Calu3 (cell line): ENCODE measurements at regions not wholly inside any gene's neighbourhood (a gene's known extent, or its start where the extent isn't known, plus 50 kb on each side); places are given as distances from the start of the nearest gene placed in this dataset.

Experiments
- BruUV-seq: library from RNA; stranded (reverse); fragments of 400-500 nt; replicated peaks from 2 replicates; lab custom pipeline; 2021; lab: Mats Ljungman, UMichigan
- CTCF ChIA-PET: fragments of 300-600 bp; sonication (Branson Sonifier 250); formaldehyde crosslinking; loops from one replicate; lab custom pipeline; 2022; ENCODE audit warnings: antibody characterized with exemption; lab: Charles Lee
- DNase-seq: peaks from one replicate; pipeline ENCODE4 v3.0.0; 2022
- H3K27ac Mint-ChIP-seq: one replicate; pipeline ENCODE4 v1.8.0; 2022; ENCODE audit warnings: mixed read lengths; ENCODE audit not compliant: unreplicated experiment
- H3K27me3 Mint-ChIP-seq: one replicate; pipeline ENCODE4 v1.8.0; 2022; ENCODE audit warnings: mixed read lengths; ENCODE audit not compliant: unreplicated experiment
- H3K36me3 Mint-ChIP-seq: one replicate; pipeline ENCODE4 v1.8.0; 2022; ENCODE audit warnings: mild to moderate bottlenecking, moderate library complexity, mixed read lengths; ENCODE audit not compliant: insufficient read depth, unreplicated experiment
- H3K4me1 Mint-ChIP-seq: one replicate; pipeline ENCODE4 v1.8.0; 2022; ENCODE audit warnings: mild to moderate bottlenecking, low read depth, mixed read lengths; ENCODE audit not compliant: unreplicated experiment
- H3K4me3 Mint-ChIP-seq: one replicate; pipeline ENCODE4 v1.8.0; 2022; ENCODE audit warnings: mild to moderate bottlenecking, low read depth, moderate library complexity, mixed read lengths; ENCODE audit not compliant: unreplicated experiment
- H3K9me3 Mint-ChIP-seq: one replicate; pipeline ENCODE4 v1.8.0; 2022; ENCODE audit warnings: low read depth, mixed read lengths; ENCODE audit not compliant: unreplicated experiment
- CTCF ChIP-seq: fragments of 200-600 bp; IDR thresholded peaks from one replicate; pipeline ENCODE4 v1.8.0; 2022; ENCODE audit warnings: antibody characterized with exemption; ENCODE audit not compliant: unreplicated experiment
- intact Hi-C: fragments of 100-400 bp; cut with micrococcal nuclease; formaldehyde crosslinking; loops from one replicate; pipeline ENCODE4 v1.10.0; 2022; ENCODE audit not compliant: unreplicated experiment

GRCh38 chr10:121084675-121085070, 233.5 kb downstream of the WDR11 start:
- H3K27me3 Mint-ChIP-seq: no peaks in the 10 kb centered on the region
- no TSS peak for BruUV-seq
- no peak for DNase-seq
- H3K36me3 Mint-ChIP-seq: no peaks in the 10 kb centered on the region
- no peak overlapping the region for H3K4me3 Mint-ChIP-seq
- no peak overlapping the region for H3K27ac Mint-ChIP-seq
- TF ChIP-seq CTCF: no peak
- intact Hi-C loops: no loop called here
- no peaks in the 10 kb centered on the region for H3K9me3 Mint-ChIP-seq
- no peaks in the 10 kb centered on the region for H3K4me1 Mint-ChIP-seq
- CTCF ChIA-PET: no interaction called here

- no peak overlapping the region for H3K27ac Mint-ChIP-seq
- CTCF ChIA-PET: no interaction called here
- no peaks in the 10 kb centered on the region for H3K4me1 Mint-ChIP-seq
- H3K9me3 Mint-ChIP-seq: no peaks in the 10 kb centered on the region
- H3K36me3 Mint-ChIP-seq: no peaks in the 10 kb centered on the region
- DNase-seq: no peak
- H3K27me3 Mint-ChIP-seq: no peaks in the 10 kb centered on the region
- intact Hi-C loops: no loop called here
- BruUV-seq: no TSS peak
- no peak overlapping the region for H3K4me3 Mint-ChIP-seq
- TF ChIP-seq CTCF: no peak
Observed at GRCh38 chr10:121085367-121085766, 234.2 kb downstream of the WDR11 start.

GRCh38 chr10:121087129-121087528, 236.0 kb downstream of the WDR11 start:
- no TSS peak for BruUV-seq
- Mint-ChIP-seq H3K9me3 (no peaks in the 10 kb centered on the region), H3K27me3 (no peaks in the 10 kb centered on the region), H3K36me3 (no peaks in the 10 kb centered on the region), H3K4me1 (peaks cover 8% of the 10 kb centered on the region), H3K27ac (no peak overlapping the region), H3K4me3 (no peak overlapping the region)
- intact Hi-C loops: no loop called here
- TF ChIP-seq CTCF: no peak
- CTCF ChIA-PET: no interaction called here
- no peak for DNase-seq

GRCh38 chr10:121087688-121088087, 236.5 kb downstream of the WDR11 start:
- no peak for DNase-seq
- no TSS peak for BruUV-seq
- no peak for TF ChIP-seq CTCF
- Mint-ChIP-seq H3K4me1 (peaks cover 11% of the 10 kb centered on the region), H3K36me3 (no peaks in the 10 kb centered on the region), H3K9me3 (no peaks in the 10 kb centered on the region), H3K27me3 (no peaks in the 10 kb centered on the region), H3K27ac (no peak overlapping the region), H3K4me3 (no peak overlapping the region)
- CTCF ChIA-PET: no interaction called here
- intact Hi-C loops: no loop called here
